Stomach smooth muscle (tissue), 2 donors: ENCODE measurements at regions not wholly inside any gene's neighbourhood (a gene's known extent, or its start where the extent isn't known, plus 50 kb on each side); places are given as distances from the start of the nearest gene placed in this dataset.

Experiments used
- H3K27ac ChIP-seq: one replicate; pipeline ENCODE4 v1.7.0; 2013; ENCODE audit warnings: mild to moderate bottlenecking, low read length, inconsistent platforms
- H3K27me3 ChIP-seq, 2 donors: one replicate each; pipeline ENCODE4 v1.7.0; 2013; ENCODE audit warnings: low read length in 2 of 2; ENCODE audit not compliant: insufficient read depth in 2 of 2, control insufficient read depth in 1 of 2
- H3K36me3 ChIP-seq, 2 donors: one replicate each; pipeline ENCODE4 v1.7.0; 2013; ENCODE audit warnings: low read length in 2 of 2; ENCODE audit not compliant: control insufficient read depth in 2 of 2, insufficient read depth in 2 of 2
- H3K4me1 ChIP-seq: one replicate; pipeline ENCODE4 v1.7.0; 2013; ENCODE audit warnings: low read length; ENCODE audit not compliant: control insufficient read depth, insufficient read depth
- H3K4me3 ChIP-seq, 2 donors: one replicate each; pipeline ENCODE4 v1.7.0; 2013; ENCODE audit warnings: low read length in 2 of 2
- H3K9ac ChIP-seq, 2 donors: one replicate each; pipeline ENCODE4 v1.7.0; 2013; ENCODE audit warnings: low read length in 2 of 2, mild to moderate bottlenecking in 1 of 2
- H3K9me3 ChIP-seq, 2 donors: one replicate each; pipeline ENCODE4 v1.7.0; 2013; ENCODE audit warnings: low read length in 2 of 2; ENCODE audit not compliant: control insufficient read depth in 2 of 2
- donor health status: healthy.
- donor health status: Pancreatic carcinoma.

- Histone ChIP-seq H3K4me3 (no peak overlapping the region), H3K4me1 (no peaks in the 10 kb centered on the region), H3K36me3 (no peaks in the 10 kb centered on the region), H3K27me3 (peaks cover 41 to 59% of the 10 kb centered on the region in 2 donors), H3K9me3 (no peaks in the 10 kb centered on the region), H3K9ac (no peak overlapping the region), H3K27ac (no peak overlapping the region)
These were observed 117.2 kb upstream of the FZD10 start for GRCh38 chr12:130044991-130045621.

DNA sequence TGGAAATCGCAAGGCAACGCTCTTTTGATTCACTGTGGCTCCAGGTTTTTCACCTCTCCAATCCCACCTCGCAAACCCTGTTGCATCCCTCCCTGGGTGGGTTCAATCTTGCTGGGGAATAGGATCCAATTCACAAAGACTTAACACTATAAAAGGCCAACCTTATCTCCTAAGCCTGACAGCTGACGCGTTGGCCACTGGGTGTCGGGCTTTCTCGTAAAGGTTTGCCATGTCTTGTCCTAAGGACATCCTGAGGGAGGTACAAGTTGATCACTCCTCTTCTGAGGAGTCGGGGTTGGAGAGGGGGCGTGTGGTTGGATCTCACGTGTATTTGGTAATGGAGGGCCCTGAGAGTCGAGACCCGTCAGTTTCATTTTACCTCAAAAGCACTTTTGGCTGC, 112.6 kb upstream of the FZD10 start:
- H3K9me3 ChIP-seq: no peaks in the 10 kb centered on the region
- H3K4me3 ChIP-seq: no peak overlapping the region
- no peaks in the 10 kb centered on the region for H3K36me3 ChIP-seq
- H3K4me1 ChIP-seq: no peaks in the 10 kb centered on the region
- H3K9ac ChIP-seq: no peak overlapping the region
- no peak overlapping the region for H3K27ac ChIP-seq
- H3K27me3 ChIP-seq: peaks cover 40 to 47% of the 10 kb centered on the region in 2 donors

DNA sequence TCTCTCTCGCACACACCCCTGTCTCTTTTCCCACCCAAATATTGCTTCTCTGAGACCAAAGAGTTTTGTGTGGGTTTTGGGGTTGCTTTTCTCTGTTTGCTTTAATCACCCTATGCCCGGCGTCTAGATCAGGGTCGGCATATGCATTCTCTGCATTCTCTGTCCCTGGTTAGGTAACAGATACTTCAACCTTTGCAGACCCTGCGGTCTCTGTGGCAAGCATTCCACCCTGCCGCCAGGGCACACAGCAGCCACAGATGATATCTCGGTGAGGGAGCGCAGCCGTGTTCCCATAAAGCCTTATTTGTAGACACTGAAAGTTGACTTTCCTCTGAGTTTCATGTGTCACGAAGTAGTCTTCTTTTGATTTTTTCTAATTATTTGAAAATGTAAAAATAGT, 110.4 kb upstream of the FZD10 start:
- Histone ChIP-seq H3K36me3 (no peaks in the 10 kb centered on the region), H3K27me3 (peaks cover 29 to 34% of the 10 kb centered on the region in 2 donors), H3K9ac (no peak overlapping the region), H3K4me3 (no peak overlapping the region), H3K27ac (no peak overlapping the region), H3K9me3 (no peaks in the 10 kb centered on the region), H3K4me1 (no peaks in the 10 kb centered on the region)

DNA sequence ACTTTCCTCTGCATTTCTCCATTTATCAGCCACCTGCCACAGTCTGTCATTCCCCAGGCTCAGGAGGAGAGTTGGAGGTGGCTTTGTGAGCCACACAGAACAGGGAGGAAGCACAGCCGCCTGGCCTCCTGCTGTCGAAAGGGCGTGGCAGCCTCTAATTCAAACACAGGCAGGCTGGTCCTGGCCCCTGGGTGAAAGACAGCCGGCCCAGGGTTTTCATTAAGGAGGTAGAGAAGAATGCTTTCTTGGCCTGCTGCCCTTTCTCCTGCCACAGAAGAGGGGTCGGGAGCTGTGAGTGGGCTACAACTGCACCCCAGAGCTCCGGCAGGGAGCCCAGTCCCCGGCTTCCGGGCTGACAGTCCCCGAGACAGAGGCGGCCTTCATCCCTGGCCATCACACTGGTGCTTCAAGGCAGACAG, 108.6 kb upstream of the FZD10 start:
- no peak overlapping the region for H3K9ac ChIP-seq
- no peaks in the 10 kb centered on the region for H3K4me1 ChIP-seq
- peaks cover 20 to 31% of the 10 kb centered on the region in 2 donors for H3K27me3 ChIP-seq
- H3K27ac ChIP-seq: no peak overlapping the region
- H3K9me3 ChIP-seq: no peaks in the 10 kb centered on the region
- H3K36me3 ChIP-seq: no peaks in the 10 kb centered on the region
- H3K4me3 ChIP-seq: no peak overlapping the region

- H3K27ac ChIP-seq: no peak overlapping the region
- no peaks in the 10 kb centered on the region for H3K4me1 ChIP-seq
- no peaks in the 10 kb centered on the region for H3K36me3 ChIP-seq
- H3K4me3 ChIP-seq: no peak overlapping the region
- no peak overlapping the region for H3K9ac ChIP-seq
- H3K27me3 ChIP-seq: peaks cover 20 to 28% of the 10 kb centered on the region in 2 donors
- H3K9me3 ChIP-seq: no peaks in the 10 kb centered on the region
These were observed 107.5 kb upstream of the FZD10 start for GRCh38 chr12:130054803-130055202.

DNA sequence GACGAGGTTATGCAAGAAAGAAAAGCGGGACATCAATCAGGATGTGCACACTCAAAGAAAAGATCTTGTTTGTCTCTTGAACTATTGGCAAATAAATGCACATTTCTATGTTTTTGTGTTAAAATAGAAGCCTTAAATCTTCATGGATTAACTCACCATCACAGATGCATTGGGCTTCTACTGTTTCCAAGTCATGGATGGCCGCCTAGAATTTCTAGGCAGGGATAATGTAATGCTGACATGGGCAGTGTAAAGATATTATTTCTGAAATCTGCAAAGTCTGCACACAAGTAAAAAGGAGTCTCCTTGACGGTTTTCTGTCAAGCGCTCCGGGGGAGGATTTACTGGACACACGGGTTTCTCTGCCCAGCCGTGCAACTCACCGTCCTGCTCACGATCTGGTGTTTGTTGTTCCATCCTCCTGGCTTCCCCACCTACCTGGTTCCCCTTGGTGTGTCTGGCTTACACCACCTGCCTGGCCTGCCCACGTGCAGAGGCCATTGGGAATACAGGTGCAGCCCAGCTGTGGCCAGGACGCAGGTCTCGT, 103.3 kb upstream of the FZD10 start:
- Histone ChIP-seq H3K27ac (no peak overlapping the region), H3K36me3 (no peaks in the 10 kb centered on the region), H3K4me3 (no peak overlapping the region), H3K4me1 (no peaks in the 10 kb centered on the region), H3K9me3 (no peaks in the 10 kb centered on the region), H3K9ac (no peak overlapping the region), H3K27me3 (peaks cover 6 to 16% of the 10 kb centered on the region in 2 donors)

GRCh38 chr12:130063866-130064265, 98.4 kb upstream of the FZD10 start:
- Histone ChIP-seq H3K36me3 (no peaks in the 10 kb centered on the region), H3K27me3 (peaks cover 0 to 2% of the 10 kb centered on the region in 2 donors), H3K9me3 (no peaks in the 10 kb centered on the region), H3K9ac (no peak overlapping the region), H3K4me3 (no peak overlapping the region), H3K4me1 (no peaks in the 10 kb centered on the region), H3K27ac (no peak overlapping the region)

GRCh38 chr12:130064999-130065398, 97.3 kb upstream of the FZD10 start:
- Histone ChIP-seq H3K9ac (no peak overlapping the region), H3K4me1 (no peaks in the 10 kb centered on the region), H3K27me3 (peaks cover 0 to 4% of the 10 kb centered on the region in 2 donors), H3K9me3 (no peaks in the 10 kb centered on the region), H3K36me3 (no peaks in the 10 kb centered on the region), H3K4me3 (no peak overlapping the region), H3K27ac (no peak overlapping the region)

GRCh38 chr12:130066742-130067141, 95.5 kb upstream of the FZD10 start:
- Histone ChIP-seq H3K4me3 (no peak overlapping the region), H3K4me1 (no peaks in the 10 kb centered on the region), H3K27me3 (peaks cover 0 to 4% of the 10 kb centered on the region in 2 donors), H3K9ac (no peak overlapping the region), H3K9me3 (no peaks in the 10 kb centered on the region), H3K36me3 (no peaks in the 10 kb centered on the region), H3K27ac (no peak overlapping the region)

GRCh38 chr12:130068741-130069140, 93.5 kb upstream of the FZD10 start:
- Histone ChIP-seq H3K27ac (no peak overlapping the region), H3K27me3 (peaks cover 0 to 7% of the 10 kb centered on the region in 2 donors), H3K4me1 (no peaks in the 10 kb centered on the region)

GRCh38 chr12:130070126-130070611, 92.1 kb upstream of the FZD10 start:
- Histone ChIP-seq H3K4me3 (no peak overlapping the region), H3K9me3 (no peaks in the 10 kb centered on the region), H3K36me3 (no peaks in the 10 kb centered on the region), H3K27me3 (peaks cover 0 to 7% of the 10 kb centered on the region in 2 donors), H3K4me1 (no peaks in the 10 kb centered on the region), H3K27ac (no peak overlapping the region), H3K9ac (no peak overlapping the region)

More at GRCh38 chr12:130068741-130069140, 93.5 kb upstream of the FZD10 start:
- H3K4me3 ChIP-seq: no peak overlapping the region
- no peak overlapping the region for H3K9ac ChIP-seq
- no peaks in the 10 kb centered on the region for H3K9me3 ChIP-seq
- no peaks in the 10 kb centered on the region for H3K36me3 ChIP-seq
